ENCODE measurements at regions not wholly inside any gene's neighbourhood (a gene's known extent, or its start where the extent isn't known, plus 50 kb on each side); places are given as distances from the start of the nearest gene placed in this dataset.
"Not testable (repeated sequence)": the region's sequence is repeated elsewhere in the genome, so short reads cannot be mapped to it uniquely, and the experiment has no call there.

GRCh38 chr9:40097992-40098391, 742.5 kb downstream of the SPATA31A1 start:
- not testable (repeated sequence) for DNase-seq (ENCODE audit: low read depth)

- peak; percentile 14 for DNase-seq (ENCODE audit: low read depth)
These were observed 750.7 kb downstream of the SPATA31A1 start for GRCh38 chr9:40106003-40106782.

GRCh38 chr9:40106783-40107248, 751.3 kb downstream of the SPATA31A1 start:
- not testable (repeated sequence) for DNase-seq (ENCODE audit: low read depth)

GRCh38 chr9:40107251-40107650, 751.8 kb downstream of the SPATA31A1 start:
- DNase-seq (ENCODE audit: low read depth), result not testable (repeated sequence)

- DNase-seq (ENCODE audit: low read depth), result not testable (repeated sequence)
These were observed 753.0 kb downstream of the SPATA31A1 start for GRCh38 chr9:40108465-40108864.

- DNase-seq (ENCODE audit: low read depth), result not testable (repeated sequence)
These were observed 755.3 kb downstream of the SPATA31A1 start for GRCh38 chr9:40110751-40111150.

GRCh38 chr9:40111571-40111970, 756.1 kb downstream of the SPATA31A1 start:
- DNase-seq (ENCODE audit: low read depth), result not testable (repeated sequence)

GRCh38 chr9:40130598-40130997, 775.1 kb downstream of the SPATA31A1 start:
- not testable (repeated sequence) for DNase-seq (ENCODE audit: low read depth)

GRCh38 chr9:40169204-40169603, 813.7 kb downstream of the SPATA31A1 start:
- not testable (repeated sequence) for DNase-seq (ENCODE audit: low read depth)

GRCh38 chr9:40173316-40173715, 817.8 kb downstream of the SPATA31A1 start:
- DNase-seq (ENCODE audit: low read depth), result not testable (repeated sequence)

GRCh38 chr9:40174035-40174434, 818.6 kb downstream of the SPATA31A1 start:
- not testable (repeated sequence) for DNase-seq (ENCODE audit: low read depth)

GRCh38 chr9:40177403-40177802, 821.9 kb downstream of the SPATA31A1 start:
- DNase-seq (ENCODE audit: low read depth), result not testable (repeated sequence)

GRCh38 chr9:40191403-40191802, 835.9 kb downstream of the SPATA31A1 start:
- DNase-seq (ENCODE audit: low read depth), result not testable (repeated sequence)

- not testable (repeated sequence) for DNase-seq (ENCODE audit: low read depth)
These were observed 836.7 kb downstream of the SPATA31A1 start for GRCh38 chr9:40192162-40192561.

- not testable (repeated sequence) for DNase-seq (ENCODE audit: low read depth)
These were observed 840.8 kb downstream of the SPATA31A1 start for GRCh38 chr9:40196165-40196714.

- not testable (repeated sequence) for DNase-seq (ENCODE audit: low read depth)
These were observed 841.3 kb downstream of the SPATA31A1 start for GRCh38 chr9:40196803-40197202.

- DNase-seq (ENCODE audit: low read depth), result not testable (repeated sequence)
These were observed 866.2 kb downstream of the SPATA31A1 start for GRCh38 chr9:40221596-40222233.

- not testable (repeated sequence) for DNase-seq (ENCODE audit: low read depth)
These were observed 867.2 kb downstream of the SPATA31A1 start for GRCh38 chr9:40222617-40223200.

- DNase-seq (ENCODE audit: low read depth), result not testable (repeated sequence)
These were observed 867.9 kb downstream of the SPATA31A1 start for GRCh38 chr9:40223353-40223752.

Measured in stimulated activated CD8-positive, alpha-beta memory T cell treated with anti-CD3 and anti-CD28 coated beads, Interleukin-4, amount 100 ng/mL, for 24 hours (primary cell).